ENCODE measurements at regions not wholly inside any gene's neighbourhood (a gene's known extent, or its start where the extent isn't known, plus 50 kb on each side); places are given as distances from the start of the nearest gene placed in this dataset.

- no peak for TF ChIP-seq KDM5A (IDR thresholded peaks at IDR 0.05; ENCODE audit: low read length)
These were observed 418.3 kb upstream of the IRX4 start (continued) for GRCh38 chr5:2300861-2301574.

Measured in H1 (cell line).